ENCODE measurements at regions not wholly inside any gene's neighbourhood (a gene's known extent, or its start where the extent isn't known, plus 50 kb on each side); places are given as distances from the start of the nearest gene placed in this dataset.

DNA sequence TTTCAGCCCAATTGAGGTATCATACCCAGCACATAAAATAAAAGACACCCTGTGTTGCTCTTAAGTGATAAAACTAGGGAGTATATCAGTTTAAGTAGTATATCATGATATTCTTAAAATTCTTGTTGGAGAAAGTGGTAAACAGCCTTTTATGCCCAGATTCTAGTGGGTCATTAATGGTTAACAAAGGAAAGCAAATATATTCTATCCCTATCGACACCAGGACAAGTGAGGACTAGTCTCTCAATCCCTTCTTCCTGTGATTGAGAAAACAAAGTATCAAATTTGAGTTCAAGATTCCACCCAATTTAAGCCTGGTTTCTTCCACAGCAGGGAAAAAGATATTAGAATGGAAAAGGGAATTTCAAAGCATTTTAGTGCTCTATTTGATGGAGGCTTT is 142.4 kb upstream of the IL12A start:
- TF ChIP-seq, protein P1, sequence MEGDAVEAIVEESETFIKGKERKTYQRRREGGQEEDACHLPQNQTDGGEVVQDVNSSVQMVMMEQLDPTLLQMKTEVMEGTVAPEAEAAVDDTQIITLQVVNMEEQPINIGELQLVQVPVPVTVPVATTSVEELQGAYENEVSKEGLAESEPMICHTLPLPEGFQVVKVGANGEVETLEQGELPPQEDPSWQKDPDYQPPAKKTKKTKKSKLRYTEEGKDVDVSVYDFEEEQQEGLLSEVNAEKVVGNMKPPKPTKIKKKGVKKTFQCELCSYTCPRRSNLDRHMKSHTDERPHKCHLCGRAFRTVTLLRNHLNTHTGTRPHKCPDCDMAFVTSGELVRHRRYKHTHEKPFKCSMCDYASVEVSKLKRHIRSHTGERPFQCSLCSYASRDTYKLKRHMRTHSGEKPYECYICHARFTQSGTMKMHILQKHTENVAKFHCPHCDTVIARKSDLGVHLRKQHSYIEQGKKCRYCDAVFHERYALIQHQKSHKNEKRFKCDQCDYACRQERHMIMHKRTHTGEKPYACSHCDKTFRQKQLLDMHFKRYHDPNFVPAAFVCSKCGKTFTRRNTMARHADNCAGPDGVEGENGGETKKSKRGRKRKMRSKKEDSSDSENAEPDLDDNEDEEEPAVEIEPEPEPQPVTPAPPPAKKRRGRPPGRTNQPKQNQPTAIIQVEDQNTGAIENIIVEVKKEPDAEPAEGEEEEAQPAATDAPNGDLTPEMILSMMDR (IDR thresholded peaks at IDR 0.05): no peak
- no peak for TF ChIP-seq POLR2A (IDR thresholded peaks at IDR 0.05)
